K562 (cell line): ENCODE measurements at regions not wholly inside any gene's neighbourhood (a gene's known extent, or its start where the extent isn't known, plus 50 kb on each side); places are given as distances from the start of the nearest gene placed in this dataset.
A peak's percentile ranks its signal among the peaks of the same experiment; 100 is the strongest.

Experiments
- ATAC-seq: fragments of 200-7000 bp; cut with Tn5 transposase; 3 replicates; pipeline ENCODE4 v1.9.1; 2020; ENCODE audit warnings: moderate library complexity
- BruUV-seq: library from RNA; stranded (reverse); fragments of 400-500 nt; replicated peaks from 2 replicates; lab custom pipeline; 2021; lab: Mats Ljungman, UMichigan
- CTCF ChIA-PET: fragments of 300-600 bp; formaldehyde crosslinking; extraction: SDS; loops from one replicate; lab custom pipeline; 2021; ENCODE audit warnings: low intra/inter-chr PET ratio; lab: Yijun Ruan, JAX
- POLR2A ChIA-PET: fragments of 300-600, 350-650 bp; sonication (Branson Sonifier 250); formaldehyde crosslinking; extraction: SDS; loops from one replicate; lab custom pipeline; 2021; ENCODE audit warnings: antibody characterized with exemption, inconsistent platforms; lab: Yijun Ruan, JAX
- DNase-seq, 4 experiments: peaks; one replicate each; pipeline versions ENCODE4 v3.0.0 to v3.0.0-alpha.2; 2011 to 2018; ENCODE audit warnings: low spot score in 3 of 4, mixed read lengths in 3 of 4; ENCODE audit errors: extremely low read depth in 1 of 4
- FAIRE-seq: peaks from 2 replicates; lab custom pipeline; 2011; peaks lifted over from hg19 to GRCh38; lab: Jason Lieb, UNC
- H2AFZ ChIP-seq: 2 replicates; pipeline ENCODE4 v1.6.0; 2011; ENCODE audit warnings: low read depth, low read length, control low read depth, inconsistent platforms
- H3K27ac ChIP-seq: fragments of 200-600 bp; 3 replicates; pipeline ENCODE4 v1.8.0; 2011; ENCODE audit warnings: low read depth, mild to moderate bottlenecking, control low read depth, inconsistent platforms, low read length, moderate library complexity, mixed read lengths; ENCODE audit errors: extremely low read depth
- H3K27me3 ChIP-seq, 2 experiments: fragments of 300-600 bp in 1 of 2; 2 replicates in 1 of 2; 3 replicates in 1 of 2; pipeline versions ENCODE4 v1.6.0 to v1.8.0; 2011; ENCODE audit warnings: inconsistent platforms in 2 of 2, low read length in 2 of 2, mild to moderate bottlenecking in 1 of 2, mixed read lengths in 1 of 2, moderate library complexity in 1 of 2; ENCODE audit not compliant: control insufficient read depth in 2 of 2, insufficient read depth in 2 of 2
- H3K36me3 ChIP-seq: fragments of 300-600 bp; 3 replicates; pipeline ENCODE4 v1.8.0; 2011; ENCODE audit warnings: mild to moderate bottlenecking, low read length, inconsistent platforms; ENCODE audit not compliant: control insufficient read depth, insufficient read depth
- H3K4me1 ChIP-seq, 2 experiments: fragments of 200-600 bp in 1 of 2; replicated peaks in 1 of 2; 2 replicates in 1 of 2; 3 replicates in 1 of 2; pipeline versions ENCODE4 v1.5.1 to v1.8.0; 2011; ENCODE audit warnings: inconsistent platforms in 2 of 2, low read length in 2 of 2, mild to moderate bottlenecking in 1 of 2, mixed read lengths in 1 of 2, moderate library complexity in 1 of 2; ENCODE audit not compliant: control insufficient read depth in 2 of 2, insufficient read depth in 2 of 2
- H3K4me2 ChIP-seq: 2 replicates; pipeline ENCODE4 v1.6.1; 2011; ENCODE audit warnings: low read length, control low read depth, inconsistent platforms, mixed read lengths; ENCODE audit not compliant: insufficient read depth
- H3K4me3 ChIP-seq: fragments of 200-600 bp; sonication (generic), shearing (Covaris generic); 2 replicates; pipeline ENCODE4 v1.5.1; 2016; ENCODE audit warnings: control low read depth, inconsistent platforms
- H3K79me2 ChIP-seq: fragments of 200-600 bp; 3 replicates; pipeline ENCODE4 v1.8.0; 2011; ENCODE audit warnings: low read length, inconsistent platforms; ENCODE audit not compliant: control insufficient read depth, insufficient read depth
- H3K9ac ChIP-seq, 2 experiments: 2 replicates each; pipeline versions ENCODE4 v1.6.0 to v1.6.1; 2011; ENCODE audit warnings: low read depth in 2 of 2, low read length in 2 of 2, control low read depth in 1 of 2, inconsistent platforms in 1 of 2, mild to moderate bottlenecking in 1 of 2, mixed read lengths in 1 of 2; ENCODE audit not compliant: insufficient read depth in 1 of 2
- H3K9me1 ChIP-seq: one replicate; pipeline ENCODE4 v1.6.0; 2011; ENCODE audit warnings: inconsistent platforms, mild to moderate bottlenecking, low read length, moderate library complexity; ENCODE audit not compliant: control insufficient read depth, insufficient read depth
- H3K9me3 ChIP-seq: replicated peaks from 2 replicates; pipeline ENCODE4 v1.5.1; 2011; ENCODE audit warnings: low read depth, low read length, inconsistent platforms; ENCODE audit not compliant: control insufficient read depth, insufficient read depth
- H4K20me1 ChIP-seq: replicated peaks from 2 replicates; pipeline ENCODE4 v1.6.1; 2011; ENCODE audit warnings: low read length, inconsistent platforms, mixed read lengths; ENCODE audit not compliant: control insufficient read depth, insufficient read depth
- CGGBP1 ChIP-seq: fragments of 250-450 bp; sonication (Bioruptor Pico); IDR thresholded peaks from 2 replicates; pipeline ENCODE4 v1.9.0; 2021; ENCODE audit warnings: mild to moderate bottlenecking
- IFI16 ChIP-seq: fragments of 250-450 bp; sonication (Bioruptor Pico); IDR thresholded peaks from 2 replicates; pipeline ENCODE4 v2.1.2; 2022; ENCODE audit warnings: mild to moderate bottlenecking, inconsistent platforms
- MYNN ChIP-seq, 2 experiments: sonication (generic); formaldehyde crosslinking in 1 of 2; IDR thresholded peaks; 2 replicates each; pipeline versions ENCODE4 v1.5.0 to v1.6.1; 2016 to 2020; ENCODE audit warnings: antibody characterized with exemption in 1 of 2, missing genetic modification reagents in 1 of 2
- REST ChIP-seq, 2 experiments: fragments of 450-650 bp; formaldehyde crosslinking in 1 of 2; IDR thresholded peaks; 2 replicates each; pipeline versions ENCODE4 v1.4.0 to v1.6.1; 2014 to 2020; ENCODE audit warnings: mild to moderate bottlenecking in 2 of 2, borderline replicate concordance in 1 of 2, low read depth in 1 of 2
- TBP ChIP-seq: optimal IDR thresholded peaks from 2 replicates; pipeline ENCODE3; 2011; ENCODE audit warnings: low read depth, low read length, improper control_type of control experiment
- WGBS: fragments of 100-300 bp; shearing (Covaris generic); methylation state at CpG from one replicate; pipeline ENCODE4 v1.1.6; 2016; ENCODE audit warnings: low coverage, mixed read lengths; ENCODE audit not compliant: insufficient coverage; ENCODE audit errors: missing lambda C conversion rate; 5-methylcytosine and 5-hydroxymethylcytosine counted together
- in situ Hi-C: fragments of 300-500 bp; cut with MboI; formaldehyde crosslinking; loops from 4 replicates; pipeline ENCODE4 v1.15.0; 2018; ENCODE audit warnings: inconsistent platforms, mixed read lengths
- intact Hi-C: fragments of 100-400 bp; cut with micrococcal nuclease; formaldehyde crosslinking; loops from 2 replicates; pipeline ENCODE4 v1.14.2; 2022

- no peaks in the 10 kb centered on the region for H3K4me1 ChIP-seq
- ChIA-PET POLR2A (no interaction called here), CTCF (no interaction called here)
- H4K20me1 ChIP-seq: no peaks in the 10 kb centered on the region
- FAIRE-seq: no peak
- H3K36me3 ChIP-seq: no peaks in the 10 kb centered on the region
- H3K27me3 ChIP-seq: no peaks in the 10 kb centered on the region
- H3K27ac ChIP-seq: no peak overlapping the region
- H3K4me2 ChIP-seq: no peak overlapping the region
- no TSS peak for BruUV-seq
- H3K9ac ChIP-seq: no peak overlapping the region
- no peaks in the 10 kb centered on the region for H3K79me2 ChIP-seq
- intact Hi-C loops (no loop called here), in situ Hi-C loops (no loop called here)
- no peak overlapping the region for H3K4me3 ChIP-seq
- no peak for ATAC-seq
- no peaks in the 10 kb centered on the region for H3K9me1 ChIP-seq
- H3K9me3 ChIP-seq: no peaks in the 10 kb centered on the region
- DNase-seq: no peak
- TF ChIP-seq CGGBP1 (CRISPR knock-in tag): no peak
- H2AFZ ChIP-seq: peak overlapping the region; percentile 34
- 12% methylated on average over 4 of the region's 4 CpGs for WGBS
Measured at GRCh38 chr5:29780401-29780800, 1413.1 kb upstream of the CDH6 start.

GRCh38 chr5:29779141-29779540 is 1414.3 kb upstream of the CDH6 start:
- Histone ChIP-seq H3K9me3 (no peaks in the 10 kb centered on the region), H3K4me3 (no peak overlapping the region), H4K20me1 (no peaks in the 10 kb centered on the region), H3K9me1 (no peaks in the 10 kb centered on the region), H3K4me2 (no peak overlapping the region), H3K9ac (no peak overlapping the region), H3K79me2 (no peaks in the 10 kb centered on the region), H3K4me1 (no peaks in the 10 kb centered on the region), H3K27ac (no peak overlapping the region), H3K27me3 (no peaks in the 10 kb centered on the region), H3K36me3 (no peaks in the 10 kb centered on the region), H2AFZ (no peak overlapping the region)
- intact Hi-C loops: no loop called here
- no peak for ATAC-seq
- 9% methylated on average over 3 of the region's 3 CpGs for WGBS
- ChIA-PET POLR2A (interaction anchor here (0.7 kb wide), 1 partner anchor 556 kb away, joined by 3 read pairs; no protein-coding TSS in a partner anchor), CTCF (no interaction called here)
- TF ChIP-seq IFI16 (CRISPR knock-in tag) (no peak), REST (IDR thresholded peaks at IDR 0.05; ENCODE audit: borderline replicate concordance) (no peak), REST (CRISPR knock-in tag; IDR thresholded peaks at IDR 0.05; ENCODE audit: low read depth) (no peak), TBP (no peak), MYNN (IDR thresholded peaks at IDR 0.05) (no peak), MYNN (CRISPR knock-in tag; IDR thresholded peaks at IDR 0.05) (no peak)
- DNase-seq: no peak
- in situ Hi-C loops: no loop called here
- no peak for FAIRE-seq
- no TSS peak for BruUV-seq
